CD4-positive, alpha-beta T cell (primary cell): ENCODE measurements at regions not wholly inside any gene's neighbourhood (a gene's known extent, or its start where the extent isn't known, plus 50 kb on each side); places are given as distances from the start of the nearest gene placed in this dataset.

Experiments used
- ATAC-seq: fragments of 200-7000 bp; cut with Tn5 transposase; one replicate; pipeline ENCODE4 v1.10.0; 2022; ENCODE audit warnings: mild to moderate bottlenecking; ENCODE audit not compliant: poor library complexity
- CTCF ChIA-PET: fragments of 350-600 bp; sonication (Branson Sonifier 250); formaldehyde crosslinking; loops from one replicate; lab custom pipeline; 2021; ENCODE audit warnings: antibody characterized with exemption, inconsistent platforms; lab: Charles Lee
- POLR2A ChIA-PET: fragments of 350-600 bp; sonication (Branson Sonifier 250); formaldehyde crosslinking; loops from one replicate; lab custom pipeline; 2021; ENCODE audit warnings: antibody characterized with exemption, inconsistent platforms; lab: Charles Lee
- DNase-seq, 14 experiments: peaks; one replicate each; pipeline ENCODE4 v3.0.0-alpha.2; 2013 to 2020; ENCODE audit warnings: mixed read lengths in 2 of 14
- H3K27ac ChIP-seq, 2 donors: one replicate each; pipeline versions ENCODE4 v1.5.1 to v1.7.0; 2013; ENCODE audit warnings: low read length in 2 of 2, low read depth in 1 of 2, mild to moderate bottlenecking in 1 of 2
- H3K27me3 ChIP-seq, 2 experiments: 1 replicate in 1 of 2; 2 replicates in 1 of 2; pipeline versions ENCODE4 v1.6.1 to v1.7.0; 2013; ENCODE audit warnings: low read length in 2 of 2, control low read depth in 1 of 2, mild to moderate bottlenecking in 1 of 2, moderate library complexity in 1 of 2; ENCODE audit not compliant: insufficient read depth in 2 of 2, control insufficient read depth in 1 of 2
- H3K36me3 ChIP-seq: one replicate; pipeline ENCODE4 v1.6.1; 2013; ENCODE audit warnings: low read length, control low read depth; ENCODE audit not compliant: insufficient read depth
- H3K4me1 ChIP-seq: one replicate; pipeline ENCODE4 v1.6.1; 2013; ENCODE audit warnings: low read length, control low read depth; ENCODE audit not compliant: insufficient read depth
- H3K4me3 ChIP-seq: one replicate; pipeline ENCODE4 v1.5.1; 2013; ENCODE audit warnings: mild to moderate bottlenecking, low read length, moderate library complexity
- H3K9me3 ChIP-seq, 2 experiments: 1 replicate in 1 of 2; 2 replicates in 1 of 2; pipeline versions ENCODE4 v1.6.1 to v1.7.0; 2013; ENCODE audit warnings: low read length in 2 of 2, mild to moderate bottlenecking in 2 of 2, control low read depth in 1 of 2, moderate library complexity in 1 of 2; ENCODE audit not compliant: control insufficient read depth in 1 of 2, insufficient read depth in 1 of 2
- H3K27ac Mint-ChIP-seq: one replicate; pipeline ENCODE4 v1.8.0; 2020; ENCODE audit warnings: mixed read lengths
- H3K27me3 Mint-ChIP-seq: one replicate; pipeline ENCODE4 v1.8.0; 2021; ENCODE audit warnings: mixed read lengths
- H3K36me3 Mint-ChIP-seq: one replicate; pipeline ENCODE4 v1.8.0; 2021; ENCODE audit warnings: low read depth, mixed read lengths
- H3K4me1 Mint-ChIP-seq: one replicate; pipeline ENCODE4 v1.8.0; 2021; ENCODE audit warnings: low read depth, mixed read lengths
- H3K4me3 Mint-ChIP-seq: one replicate; pipeline ENCODE4 v1.8.0; 2020; ENCODE audit warnings: mild to moderate bottlenecking, mixed read lengths
- H3K9me3 Mint-ChIP-seq: one replicate; pipeline ENCODE4 v1.8.0; 2020; ENCODE audit warnings: mixed read lengths
- intact Hi-C, 2 experiments: fragments of 100-400 bp; cut with DNase I in 1 of 2; cut with micrococcal nuclease in 1 of 2; formaldehyde crosslinking; loops; one replicate each; pipeline versions ENCODE4 v1.15.1 to v1.9.0; 2023 to 2025; cut with DNase I, micrococcal nuclease
- TF ChIP-seq, protein P1 (sequence below): fragments of 200-600 bp; IDR thresholded peaks from one replicate; pipeline ENCODE4 v1.8.0; 2022; ENCODE audit warnings: antibody characterized with exemption, mild to moderate bottlenecking

DNA sequence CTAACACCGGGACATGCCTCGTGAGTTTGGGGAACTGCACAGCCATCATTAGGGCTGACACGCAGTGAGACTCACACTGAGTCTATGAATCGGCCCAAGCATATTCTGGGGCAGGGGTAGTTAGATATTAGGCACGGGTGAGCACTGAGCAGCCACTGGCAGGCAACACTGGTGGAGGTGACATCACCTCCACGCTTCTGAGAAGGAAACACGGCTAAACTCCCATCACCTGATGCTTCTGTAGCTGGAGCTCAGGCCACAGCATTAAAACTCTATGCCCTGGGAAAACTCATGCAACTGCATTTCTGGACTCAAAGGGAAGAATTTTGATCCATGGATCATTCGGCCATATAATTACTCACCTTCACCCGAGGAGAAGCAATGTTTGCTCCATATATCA lies 100.8 kb upstream of the OTUD4 start:
- DNase-seq (no peak), ATAC-seq (no peak)
- H3K27ac ChIP-seq: no peak overlapping the region
- CTCF ChIA-PET: interaction anchor here (0.6 kb wide), 1 partner anchor 105 kb away, joined by 3 read pairs; no protein-coding TSS in a partner anchor
- Mint-ChIP-seq H3K36me3 (no peaks in the 10 kb centered on the region), H3K9me3 (no peaks in the 10 kb centered on the region), H3K4me3 (no peak overlapping the region), H3K4me1 (no peaks in the 10 kb centered on the region), H3K27me3 (no peaks in the 10 kb centered on the region), H3K27ac (no peak overlapping the region)
- TF ChIP-seq, protein P1, sequence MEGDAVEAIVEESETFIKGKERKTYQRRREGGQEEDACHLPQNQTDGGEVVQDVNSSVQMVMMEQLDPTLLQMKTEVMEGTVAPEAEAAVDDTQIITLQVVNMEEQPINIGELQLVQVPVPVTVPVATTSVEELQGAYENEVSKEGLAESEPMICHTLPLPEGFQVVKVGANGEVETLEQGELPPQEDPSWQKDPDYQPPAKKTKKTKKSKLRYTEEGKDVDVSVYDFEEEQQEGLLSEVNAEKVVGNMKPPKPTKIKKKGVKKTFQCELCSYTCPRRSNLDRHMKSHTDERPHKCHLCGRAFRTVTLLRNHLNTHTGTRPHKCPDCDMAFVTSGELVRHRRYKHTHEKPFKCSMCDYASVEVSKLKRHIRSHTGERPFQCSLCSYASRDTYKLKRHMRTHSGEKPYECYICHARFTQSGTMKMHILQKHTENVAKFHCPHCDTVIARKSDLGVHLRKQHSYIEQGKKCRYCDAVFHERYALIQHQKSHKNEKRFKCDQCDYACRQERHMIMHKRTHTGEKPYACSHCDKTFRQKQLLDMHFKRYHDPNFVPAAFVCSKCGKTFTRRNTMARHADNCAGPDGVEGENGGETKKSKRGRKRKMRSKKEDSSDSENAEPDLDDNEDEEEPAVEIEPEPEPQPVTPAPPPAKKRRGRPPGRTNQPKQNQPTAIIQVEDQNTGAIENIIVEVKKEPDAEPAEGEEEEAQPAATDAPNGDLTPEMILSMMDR: no peak
- no peaks in the 10 kb centered on the region for H3K9me3 ChIP-seq
- H3K4me1 ChIP-seq: no peaks in the 10 kb centered on the region
- intact Hi-C loops: no loop called here
- POLR2A ChIA-PET: no interaction called here
- H3K36me3 ChIP-seq: no peaks in the 10 kb centered on the region
- peaks cover 0 to 9% of the 10 kb centered on the region in 2 experiments for H3K27me3 ChIP-seq
- H3K4me3 ChIP-seq: no peak overlapping the region

DNA sequence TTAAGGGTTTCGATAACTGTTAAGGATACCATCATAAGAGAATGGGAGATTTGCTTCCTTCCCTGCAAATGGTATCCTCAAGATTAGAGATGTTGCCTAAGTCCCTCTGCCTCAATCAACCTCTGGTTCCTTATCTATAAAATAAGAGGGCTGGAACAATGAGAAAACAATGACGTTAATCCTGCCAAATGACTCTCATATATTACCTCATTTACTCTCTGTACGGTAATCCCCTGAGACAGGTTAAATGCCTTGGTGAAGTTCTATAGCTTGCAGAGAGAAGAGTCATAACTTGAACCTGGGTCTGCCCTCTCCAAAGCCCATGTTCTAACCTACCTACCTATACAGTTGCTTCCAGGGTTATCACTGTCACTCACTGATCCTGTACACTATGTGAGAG lies 100.2 kb upstream of the OTUD4 start:
- no peak overlapping the region for H3K27ac ChIP-seq
- CTCF ChIA-PET: no interaction called here
- H3K4me1 Mint-ChIP-seq: no peaks in the 10 kb centered on the region
- no peak for ATAC-seq
- no peak for DNase-seq
- no peaks in the 10 kb centered on the region for H3K4me1 ChIP-seq
- H3K4me3 Mint-ChIP-seq: no peak overlapping the region
- TF ChIP-seq, protein P1: no peak
- peaks cover 0 to 9% of the 10 kb centered on the region in 2 experiments for H3K27me3 ChIP-seq
- no peaks in the 10 kb centered on the region for H3K9me3 ChIP-seq
- H3K27ac Mint-ChIP-seq: no peak overlapping the region
- no peak overlapping the region for H3K4me3 ChIP-seq
- no peaks in the 10 kb centered on the region for H3K9me3 Mint-ChIP-seq
- H3K27me3 Mint-ChIP-seq: no peaks in the 10 kb centered on the region
- H3K36me3 ChIP-seq: no peaks in the 10 kb centered on the region
- POLR2A ChIA-PET: no interaction called here
- H3K36me3 Mint-ChIP-seq: no peaks in the 10 kb centered on the region
- intact Hi-C loops: no loop called here

DNA sequence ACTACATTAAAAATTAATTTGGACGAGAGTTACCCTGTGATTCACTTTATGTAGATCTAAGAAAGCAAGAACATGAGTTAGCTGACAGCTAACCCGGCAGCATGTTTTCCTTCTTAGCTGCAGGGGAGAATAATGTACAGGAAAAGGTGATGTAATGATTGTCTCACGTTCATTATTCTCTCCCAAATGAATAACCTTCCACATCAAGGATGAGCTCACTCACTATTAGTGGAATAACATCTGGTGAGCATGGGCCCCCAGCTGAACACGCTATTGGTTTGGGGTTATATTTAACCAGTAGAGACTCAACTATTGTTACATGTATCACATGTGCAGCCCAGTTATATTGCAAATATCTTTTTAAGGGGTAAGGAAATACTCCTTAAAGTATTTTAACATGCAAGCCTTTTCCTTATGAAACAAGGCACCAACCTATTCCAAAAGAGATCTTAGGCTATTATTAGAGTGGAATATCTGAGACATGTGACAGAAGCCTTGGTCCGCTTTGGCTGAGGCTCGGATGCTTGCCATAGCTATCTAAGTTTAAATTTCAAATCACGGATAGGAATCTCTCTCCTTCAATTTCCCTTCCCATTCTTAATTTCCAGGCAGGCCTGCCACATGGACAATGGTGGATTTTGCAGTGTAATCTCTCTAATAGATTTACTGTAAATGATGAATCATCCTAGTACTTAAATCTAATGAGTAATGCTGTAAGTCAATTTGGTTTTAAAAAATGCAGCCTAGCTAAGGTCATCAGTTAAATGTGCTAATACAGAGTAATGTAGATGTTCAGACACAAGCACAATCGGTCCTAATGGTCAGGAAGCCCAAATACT lies 99.0 kb upstream of the OTUD4 start:
- Mint-ChIP-seq H3K4me1 (no peaks in the 10 kb centered on the region), H3K4me3 (no peak overlapping the region), H3K36me3 (no peaks in the 10 kb centered on the region), H3K27ac (no peak overlapping the region), H3K9me3 (no peaks in the 10 kb centered on the region), H3K27me3 (no peaks in the 10 kb centered on the region)
- DNase-seq (no peak), ATAC-seq (no peak)
- Histone ChIP-seq H3K27me3 (peaks cover 0 to 9% of the 10 kb centered on the region in 2 experiments), H3K27ac (no peak overlapping the region), H3K9me3 (no peaks in the 10 kb centered on the region), H3K36me3 (no peaks in the 10 kb centered on the region), H3K4me3 (no peak overlapping the region), H3K4me1 (no peaks in the 10 kb centered on the region)
- CTCF ChIA-PET: no interaction called here
- intact Hi-C loops: no loop called here
- POLR2A ChIA-PET: no interaction called here
- TF ChIP-seq, protein P1: no peak
